ENCODE measurements at regions not wholly inside any gene's neighbourhood (a gene's known extent, or its start where the extent isn't known, plus 50 kb on each side); places are given as distances from the start of the nearest gene placed in this dataset.

DNA sequence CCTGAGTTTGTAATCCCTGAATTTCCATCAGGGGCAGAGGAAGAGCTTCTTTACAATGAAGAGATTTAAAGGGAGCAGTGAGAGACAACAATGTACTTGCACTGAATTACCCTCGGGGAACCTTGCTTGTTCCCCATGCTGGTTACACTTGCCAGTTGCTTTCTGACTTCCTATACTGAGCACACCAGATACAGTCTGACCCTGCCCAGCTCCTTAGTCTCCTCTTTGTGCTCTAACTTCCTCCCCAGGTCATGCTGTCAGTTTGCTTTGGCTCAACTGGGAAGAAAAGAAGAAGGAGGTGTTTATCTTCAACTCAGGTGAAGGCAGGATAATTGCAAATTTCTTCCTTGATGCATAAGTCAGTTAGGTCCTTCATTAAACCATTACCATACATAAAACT lies 658.4 kb downstream of the NYAP2 start:
- no peak for DNase-seq (ENCODE audit: low read depth, low spot score)

DNA sequence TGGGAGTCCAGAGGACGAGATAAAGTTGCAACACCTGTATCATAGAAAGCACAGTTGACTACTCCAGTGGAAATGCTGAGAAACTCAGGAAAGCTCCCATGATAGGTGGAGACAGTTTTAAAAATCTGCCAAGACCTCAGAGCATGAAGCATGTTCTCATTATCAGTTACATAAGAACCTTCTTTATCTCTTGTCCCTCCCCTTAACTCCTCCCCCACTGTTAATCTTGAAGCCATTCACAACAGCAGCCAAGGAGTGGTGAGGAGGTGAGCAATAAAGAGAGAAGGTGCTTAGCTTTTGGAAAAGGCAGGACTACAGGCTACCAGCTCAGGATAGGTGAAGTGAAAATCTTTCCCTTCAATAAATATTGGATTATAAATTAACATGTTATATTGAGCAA lies 657.9 kb downstream of the NYAP2 start:
- no peak for DNase-seq (ENCODE audit: low read depth, low spot score)

DNA sequence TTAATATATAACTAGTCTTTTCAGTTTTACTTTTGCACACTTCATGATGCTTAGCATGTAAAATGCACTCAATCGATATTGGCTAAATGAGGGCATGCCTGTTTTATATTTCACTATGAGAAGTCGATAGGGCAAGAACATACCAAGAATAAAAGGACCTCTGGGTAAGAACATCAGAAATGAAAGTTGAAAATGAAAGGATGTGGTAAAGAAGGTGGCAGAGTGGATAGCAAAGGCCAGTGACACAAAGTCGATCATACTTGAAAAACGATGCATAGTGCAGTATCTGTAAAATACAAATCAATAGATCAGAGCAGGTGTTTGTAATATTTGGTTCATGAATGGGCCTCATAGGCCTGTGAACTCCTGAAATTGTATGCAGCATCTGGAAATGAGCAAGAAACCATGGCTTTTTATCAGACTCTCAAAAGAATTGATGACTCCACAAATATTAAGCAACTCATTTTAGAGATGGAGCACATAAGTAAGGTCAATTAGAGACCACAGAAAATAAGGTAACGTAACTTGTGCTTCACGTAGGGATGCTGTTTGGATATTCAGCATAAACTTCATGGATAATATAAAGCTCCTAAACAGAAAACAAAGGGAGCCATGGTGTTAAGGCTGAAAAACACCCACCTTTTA lies 653.4 kb downstream of the NYAP2 start:
- DNase-seq (ENCODE audit: low read depth, low spot score), result no peak

DNA sequence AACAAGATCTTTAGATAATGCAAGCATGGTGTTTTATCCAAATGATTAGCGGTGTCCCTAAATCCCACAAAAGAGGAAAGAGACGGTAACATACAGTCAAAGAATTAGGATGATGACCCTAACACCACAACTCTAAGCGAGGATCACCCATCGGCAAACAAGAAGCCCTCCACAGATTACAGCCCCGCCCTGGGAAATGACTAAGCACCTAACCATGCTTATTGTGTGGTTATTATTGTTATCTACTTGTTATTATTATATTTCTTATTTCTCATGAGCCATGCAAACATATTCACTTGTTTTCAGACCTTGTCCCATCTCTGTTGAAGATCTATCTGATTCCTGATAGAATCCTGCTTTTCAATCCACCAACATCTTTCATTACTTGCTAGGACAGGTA lies 651.3 kb downstream of the NYAP2 start:
- no peak for DNase-seq (ENCODE audit: low read depth, low spot score)

DNA sequence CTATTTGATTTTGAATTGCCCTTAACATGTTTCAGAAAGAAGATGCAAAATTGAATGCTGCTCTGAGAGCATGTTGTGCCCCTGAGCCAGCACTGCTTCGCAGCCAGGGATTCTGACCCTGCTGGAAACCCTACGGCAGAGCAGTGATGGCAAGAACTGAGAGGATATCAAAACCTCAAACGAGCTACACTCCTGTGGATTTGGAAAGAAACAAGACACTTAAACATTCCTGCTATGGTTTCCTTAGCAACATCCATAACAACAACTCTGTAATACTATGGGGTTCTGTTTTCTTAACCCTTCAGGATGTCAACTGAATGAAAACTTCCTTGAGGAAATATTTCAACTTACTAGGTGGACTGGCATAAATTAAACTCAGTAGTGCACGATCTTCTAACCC lies 649.1 kb downstream of the NYAP2 start:
- DNase-seq (ENCODE audit: low read depth, low spot score), result peak; percentile 76

DNA sequence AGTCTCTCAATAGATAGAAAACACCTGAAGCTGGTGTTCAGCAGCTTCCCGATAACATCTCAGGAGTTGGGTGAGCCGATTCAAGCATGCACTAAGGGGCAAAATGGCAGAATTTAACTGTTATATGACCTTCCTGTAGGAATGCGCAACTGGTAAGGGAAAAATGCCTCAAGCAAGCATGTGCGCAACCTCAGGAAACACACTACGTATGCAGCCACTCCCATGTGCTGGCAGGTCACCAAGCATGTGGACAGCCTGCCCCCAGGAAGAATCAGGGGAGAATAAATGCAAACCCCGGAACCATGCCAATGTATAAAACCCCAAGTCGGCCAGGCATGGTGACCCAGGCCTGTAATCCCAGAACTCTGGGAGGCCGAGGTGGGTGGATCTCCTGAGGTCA lies 645.6 kb downstream of the NYAP2 start:
- no peak for DNase-seq (ENCODE audit: low read depth, low spot score)

DNA sequence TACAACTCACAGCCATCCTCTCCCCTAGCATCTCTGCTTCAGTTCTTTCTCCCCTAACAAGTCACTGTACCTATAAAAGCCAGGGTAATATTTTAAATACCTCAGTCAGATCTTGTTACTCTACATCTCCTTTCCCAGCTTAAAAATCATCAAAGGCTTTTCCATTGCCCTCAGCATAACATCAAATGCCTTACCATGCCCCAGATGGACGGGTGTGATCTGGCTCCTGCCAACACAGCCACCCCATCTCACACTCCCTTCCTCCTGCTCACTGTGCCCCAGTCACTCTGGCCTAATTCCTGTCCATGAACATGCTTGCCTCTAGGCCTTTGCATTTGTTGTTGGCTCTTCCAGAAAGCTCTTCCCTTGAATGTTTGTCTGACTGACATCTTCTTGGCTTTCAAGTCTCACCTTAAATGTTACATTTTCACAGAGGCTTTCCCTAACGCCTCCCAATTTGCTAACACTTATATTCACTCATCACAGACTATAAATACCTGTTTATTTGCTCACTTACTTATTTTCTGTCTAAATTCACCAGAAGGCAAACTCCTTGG lies 640.9 kb downstream of the NYAP2 start:
- DNase-seq (ENCODE audit: low read depth, low spot score), result no peak

DNA sequence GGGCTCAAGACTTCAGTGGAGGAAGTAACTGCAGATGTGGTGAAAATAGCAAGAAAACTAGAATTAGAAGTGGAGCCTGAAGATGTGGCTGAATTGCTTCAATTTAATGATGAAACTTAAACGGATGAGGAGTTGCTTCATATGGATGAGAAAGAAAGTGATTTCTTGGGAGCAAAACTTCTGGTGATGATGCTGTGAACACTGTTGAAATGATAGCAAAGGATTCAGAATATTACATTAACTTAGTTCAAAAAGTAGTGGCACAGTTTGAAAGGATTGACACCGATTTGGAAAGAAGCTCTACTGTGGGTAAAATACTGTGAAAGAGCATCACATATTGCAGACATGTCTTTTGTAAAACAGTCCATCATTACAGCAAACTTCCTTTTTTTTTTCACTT lies 638.0 kb downstream of the NYAP2 start:
- no peak for DNase-seq (ENCODE audit: low read depth, low spot score)

DNA sequence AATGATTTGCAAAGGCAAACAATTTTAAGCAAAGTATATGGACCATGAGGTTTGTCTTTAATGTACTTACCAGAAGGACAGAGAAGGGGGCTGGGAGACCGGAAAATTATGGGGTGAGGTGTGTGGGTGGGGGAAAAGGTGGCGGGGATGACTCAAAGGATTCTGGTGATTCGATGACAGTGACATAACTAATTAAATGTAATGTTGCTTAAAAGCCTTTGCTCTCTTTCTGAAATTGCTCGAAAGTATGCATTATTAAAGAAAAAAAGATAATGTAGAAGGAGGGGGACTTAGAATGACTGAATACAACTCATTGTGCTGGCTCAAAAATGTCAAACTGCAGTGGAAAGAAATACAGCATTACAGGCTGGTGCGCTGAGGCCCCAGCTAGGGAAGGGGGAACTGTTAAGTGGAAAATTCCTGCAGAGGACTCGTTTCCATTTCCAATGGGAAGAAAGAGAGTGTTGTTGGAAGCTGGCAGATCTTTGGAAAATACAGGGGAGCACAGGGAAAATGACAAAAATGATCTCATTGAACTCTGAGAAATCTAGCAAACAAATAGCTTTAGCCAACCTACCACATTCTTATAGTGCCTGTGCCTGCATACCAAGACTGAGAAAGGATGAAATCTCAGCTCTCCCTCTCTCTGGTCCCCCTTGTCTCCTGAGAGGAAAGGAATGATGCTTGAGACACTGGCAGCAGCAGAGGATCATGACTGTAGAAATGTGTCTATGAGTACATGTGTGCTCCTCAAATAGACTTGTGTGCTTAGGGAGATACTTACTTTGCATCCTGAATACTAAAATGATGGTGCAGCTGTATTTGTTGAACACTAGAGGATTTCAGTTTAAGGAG lies 632.4 kb downstream of the NYAP2 start:
- no peak for DNase-seq (ENCODE audit: low read depth, low spot score)

DNA sequence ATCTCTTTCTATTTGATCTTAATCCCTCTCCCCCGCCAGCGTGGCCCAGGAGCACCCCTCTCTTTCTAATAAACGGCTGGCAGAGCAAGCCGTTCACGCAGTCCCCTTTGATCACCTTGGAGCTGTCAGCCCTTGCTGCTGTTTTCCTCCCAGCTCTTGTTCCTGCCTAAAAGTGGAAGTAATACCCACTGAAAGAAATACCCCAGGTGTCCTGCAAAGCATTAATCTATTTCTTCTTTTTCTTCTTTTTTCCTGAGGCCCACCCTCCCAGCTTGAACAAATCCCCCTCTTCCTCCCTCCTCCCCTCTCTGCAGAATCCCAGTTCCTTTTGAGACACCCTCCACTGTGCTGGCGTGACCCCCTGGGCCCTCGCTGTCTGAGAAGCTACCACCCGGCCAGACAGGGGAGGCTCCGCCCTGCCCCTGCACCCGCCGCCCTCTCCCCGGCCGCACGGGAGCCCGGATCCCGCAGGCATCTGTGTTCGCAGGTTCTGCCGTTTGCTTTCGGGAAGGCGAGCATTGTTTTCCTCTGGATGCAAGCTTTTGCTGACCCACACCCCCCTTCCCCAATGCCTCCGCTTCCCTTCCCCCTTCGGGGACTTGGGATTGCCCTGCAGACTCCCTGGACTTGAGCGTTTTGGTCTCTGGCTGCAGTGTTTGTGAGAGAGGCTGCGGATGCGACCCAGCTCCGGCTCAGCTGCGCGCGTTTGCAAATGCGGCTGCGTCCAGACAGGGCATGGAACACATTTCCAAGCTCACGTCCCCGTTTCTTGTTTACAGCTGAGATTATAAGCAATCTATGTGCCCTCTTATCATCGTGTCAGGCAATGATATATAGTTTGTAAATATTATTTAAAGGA lies 631.5 kb downstream of the NYAP2 start:
- peak; percentile 15 for DNase-seq (ENCODE audit: low read depth, low spot score)

DNA sequence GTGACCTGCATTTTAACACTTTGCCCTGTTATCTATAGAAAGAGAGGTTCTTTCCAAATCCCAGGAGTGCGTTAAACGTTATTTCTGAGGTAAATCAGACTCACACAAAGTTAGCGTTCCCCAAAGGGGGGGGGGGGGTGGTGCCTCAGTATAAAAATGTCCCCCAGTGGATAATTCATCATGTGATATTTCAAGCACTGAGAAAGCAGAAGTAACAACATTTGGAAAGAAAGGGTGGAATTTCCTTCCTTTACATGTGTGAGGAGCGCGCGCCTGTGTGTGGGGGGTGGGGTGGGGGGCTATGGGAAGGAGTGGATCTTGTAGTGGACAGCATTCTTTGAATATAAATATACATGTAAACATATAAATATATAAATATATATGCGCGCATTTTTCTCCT lies 630.9 kb downstream of the NYAP2 start:
- DNase-seq (ENCODE audit: low read depth, low spot score), result no peak

DNA sequence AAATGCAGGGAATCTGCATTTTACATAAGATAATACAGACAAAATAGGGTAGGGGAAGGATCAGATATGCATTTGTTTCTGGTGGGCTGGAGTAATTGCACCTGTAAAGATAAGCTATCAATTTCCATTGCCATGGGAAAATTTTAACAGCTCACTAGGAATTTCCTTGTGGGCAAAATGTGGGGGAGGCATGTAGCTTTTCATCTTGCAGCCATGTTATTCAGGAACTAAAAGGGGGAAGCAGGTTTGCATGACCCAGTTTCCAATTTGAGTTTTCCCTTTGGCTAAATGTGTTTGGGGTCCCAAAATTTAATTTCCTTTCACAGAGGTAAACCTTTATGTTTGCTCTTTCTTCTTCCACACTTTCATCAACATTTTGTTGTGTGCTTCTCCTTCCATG lies 624.4 kb downstream of the NYAP2 start:
- DNase-seq (ENCODE audit: low read depth, low spot score), result no peak

DNA sequence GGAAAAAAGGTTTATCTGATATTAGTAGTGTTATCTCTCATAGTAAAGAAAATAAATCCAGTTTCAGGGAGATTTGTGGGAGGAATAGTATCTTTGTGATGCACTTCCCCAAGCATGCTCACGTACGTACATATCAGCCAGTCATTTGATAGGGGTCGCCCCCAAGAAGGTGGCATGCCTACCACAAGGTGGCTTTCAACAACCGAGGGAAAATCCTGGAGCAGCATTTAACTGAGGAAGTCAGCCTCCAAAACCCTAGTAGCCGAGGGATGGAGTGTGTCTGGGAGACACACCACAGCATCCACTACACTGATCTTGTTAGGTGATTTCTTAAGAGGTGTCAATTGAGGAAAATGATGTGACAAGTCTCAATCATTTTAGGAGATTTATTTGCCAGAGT lies 623.9 kb downstream of the NYAP2 start:
- DNase-seq (ENCODE audit: low read depth, low spot score), result no peak

DNA sequence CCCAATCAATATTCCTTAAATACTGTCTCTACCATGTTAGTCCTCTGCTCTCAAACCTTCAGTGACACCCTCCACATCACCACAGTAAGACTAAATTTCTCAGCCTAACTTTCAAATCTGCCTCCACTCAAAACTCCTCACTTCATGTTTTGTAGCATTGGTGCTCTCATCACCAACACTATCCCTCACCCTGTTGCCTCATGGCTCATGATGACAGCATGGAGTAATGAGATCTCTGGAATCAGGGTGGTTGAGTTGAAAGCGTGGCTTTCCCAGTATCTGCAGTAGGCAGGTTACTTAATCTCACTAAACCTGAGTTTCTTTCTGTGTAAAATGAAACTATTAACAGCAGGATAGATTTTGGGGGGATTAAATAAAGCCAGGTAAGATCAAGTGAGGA lies 621.4 kb downstream of the NYAP2 start:
- no peak for DNase-seq (ENCODE audit: low read depth, low spot score)

DNA sequence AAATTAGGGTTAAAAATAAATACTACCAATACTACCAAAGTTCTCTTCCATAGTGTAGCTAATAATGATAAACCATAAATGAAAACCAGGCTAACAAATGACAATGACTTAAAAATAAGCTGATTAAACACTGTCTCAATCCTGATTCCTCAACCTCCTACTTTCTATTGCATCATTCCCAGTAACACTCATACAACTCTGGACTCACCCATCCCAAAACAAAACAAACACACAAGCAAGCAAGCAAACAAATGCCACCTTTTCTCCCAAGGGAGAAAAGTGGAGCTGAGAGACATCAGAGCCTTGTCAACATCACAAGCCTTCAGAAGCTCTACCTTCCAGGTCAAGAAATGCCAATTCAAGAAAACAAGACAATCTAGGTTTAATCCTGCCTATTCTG lies 620.7 kb downstream of the NYAP2 start:
- no peak for DNase-seq (ENCODE audit: low read depth, low spot score)

DNA sequence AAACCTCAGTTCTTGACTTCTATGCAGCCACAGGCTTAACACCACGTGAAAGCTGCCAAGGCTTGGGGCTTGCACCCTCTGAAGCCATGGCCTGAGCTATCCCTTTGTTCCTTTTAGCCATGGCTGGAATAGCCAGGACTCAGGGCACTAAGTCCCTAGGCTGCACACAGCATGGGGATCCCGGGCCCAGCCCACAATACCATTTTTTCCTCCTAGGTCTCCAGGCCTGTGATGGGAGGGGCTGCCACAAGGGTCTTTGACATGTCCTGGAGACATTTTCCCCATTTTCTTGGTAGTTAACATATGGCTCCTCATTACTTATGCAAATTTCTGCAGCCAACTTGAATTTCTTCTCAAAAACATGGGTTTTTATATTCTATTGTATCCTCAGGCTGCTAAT lies 619.1 kb downstream of the NYAP2 start:
- DNase-seq (ENCODE audit: low read depth, low spot score), result no peak

DNA sequence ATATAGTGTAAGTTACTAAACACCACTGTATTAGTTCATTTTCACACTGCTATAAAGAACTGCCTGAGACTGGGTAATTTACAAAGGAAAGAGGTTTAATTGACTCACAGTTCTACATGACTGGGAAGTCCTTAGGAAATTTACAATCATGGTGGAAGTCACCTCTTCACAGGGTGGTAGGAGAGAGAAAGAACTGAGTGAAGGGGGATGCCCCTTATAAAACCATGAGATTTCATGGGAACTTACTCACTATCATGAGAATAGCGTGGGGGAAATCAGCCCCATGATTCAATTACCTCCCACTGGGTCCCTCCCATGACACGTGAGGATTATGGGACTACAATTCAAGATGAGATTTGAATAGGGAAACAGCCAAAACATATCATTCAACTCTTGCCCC lies 618.0 kb downstream of the NYAP2 start:
- DNase-seq (ENCODE audit: low read depth, low spot score), result no peak

DNA sequence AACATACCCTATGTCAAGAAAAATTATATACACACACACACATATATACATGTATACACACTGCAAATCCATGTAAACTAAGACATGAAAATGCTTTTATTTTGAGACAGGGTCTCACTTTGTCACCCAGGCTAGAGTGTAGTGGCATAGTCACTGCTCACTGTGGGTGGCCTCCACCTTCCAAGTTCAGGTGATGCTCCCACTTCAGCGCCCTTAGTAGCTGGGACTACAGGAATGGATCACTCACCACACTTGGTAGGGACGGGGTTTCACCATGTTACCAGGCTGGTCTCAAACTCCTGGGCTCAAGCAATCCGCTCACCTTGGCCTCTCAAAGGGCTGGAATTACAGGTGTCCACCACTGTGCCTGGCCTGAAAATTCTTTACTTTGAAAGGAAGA lies 617.6 kb downstream of the NYAP2 start:
- DNase-seq (ENCODE audit: low read depth, low spot score), result no peak

DNA sequence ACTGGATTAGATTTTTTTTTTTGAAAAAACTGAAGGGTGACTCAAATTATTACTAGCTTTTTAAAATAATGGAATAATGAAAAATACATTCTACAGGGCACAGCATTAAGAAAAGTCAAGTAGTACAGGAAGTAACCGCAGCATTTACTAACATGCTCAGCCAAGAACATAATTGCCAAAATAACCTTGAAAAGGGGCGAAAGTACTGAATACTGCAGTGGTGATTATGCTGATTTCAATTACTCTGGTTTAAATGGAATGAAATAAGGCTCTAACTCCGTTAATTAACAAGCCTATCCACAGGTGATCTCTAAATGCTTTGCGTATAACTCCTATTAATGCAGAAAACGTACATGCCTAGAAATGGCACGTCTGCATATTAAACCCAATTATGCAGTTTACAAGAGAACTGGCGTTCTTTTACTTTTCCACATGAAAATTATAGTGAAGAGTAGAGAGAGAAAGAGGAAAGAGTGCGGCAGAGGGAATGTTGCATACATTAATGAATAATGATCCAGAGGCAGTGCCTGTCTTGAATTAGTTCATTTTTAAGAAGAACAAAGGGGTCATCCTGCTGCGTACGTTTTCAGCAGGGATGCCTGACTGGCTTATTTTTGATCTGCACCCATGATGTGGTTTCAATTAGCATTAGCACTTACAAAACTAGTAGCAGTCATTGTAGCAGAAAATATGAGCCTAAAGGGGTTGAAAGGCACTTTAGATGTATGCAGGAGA lies 612.4 kb downstream of the NYAP2 start:
- DNase-seq (ENCODE audit: low read depth, low spot score), result no peak

DNA sequence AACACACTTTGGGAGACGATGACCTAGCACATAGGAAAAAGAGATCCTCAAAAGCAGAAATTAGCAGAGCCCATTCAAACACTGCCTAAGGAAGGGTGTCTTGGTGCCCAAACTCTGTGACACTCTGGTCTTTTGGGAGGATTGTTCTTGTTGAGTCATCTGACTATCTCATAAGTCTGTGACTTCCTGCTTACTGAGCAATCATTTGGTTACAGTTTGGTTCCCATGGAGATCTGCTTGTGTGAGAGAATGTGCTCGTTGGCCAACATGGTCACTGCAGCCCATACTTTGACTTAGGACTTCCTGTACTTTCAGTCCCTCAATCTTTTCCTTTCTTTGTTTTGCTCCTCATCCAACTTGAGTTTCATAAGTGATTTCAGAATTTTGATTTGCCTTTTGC lies 602.9 kb downstream of the NYAP2 start:
- no peak for DNase-seq (ENCODE audit: low read depth, low spot score)

DNA sequence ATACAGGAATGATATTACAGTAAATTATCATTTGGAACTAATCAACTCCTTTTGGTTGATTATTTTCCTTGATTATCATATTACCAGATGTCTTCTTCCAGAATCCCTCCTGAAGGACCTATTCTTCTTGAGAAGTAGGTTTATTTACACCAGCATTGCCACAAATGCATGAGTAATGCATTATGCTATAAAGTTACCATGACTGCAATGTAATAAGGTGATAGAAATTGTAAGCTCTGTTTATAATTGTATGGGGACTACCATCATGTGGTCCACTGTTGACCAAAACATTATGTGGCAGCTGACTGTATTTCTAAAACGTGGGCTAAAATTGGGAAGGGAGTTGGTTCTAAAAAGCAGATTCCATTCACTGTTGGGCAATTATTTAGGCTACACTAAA lies 602.2 kb downstream of the NYAP2 start:
- DNase-seq (ENCODE audit: low read depth, low spot score), result no peak

DNA sequence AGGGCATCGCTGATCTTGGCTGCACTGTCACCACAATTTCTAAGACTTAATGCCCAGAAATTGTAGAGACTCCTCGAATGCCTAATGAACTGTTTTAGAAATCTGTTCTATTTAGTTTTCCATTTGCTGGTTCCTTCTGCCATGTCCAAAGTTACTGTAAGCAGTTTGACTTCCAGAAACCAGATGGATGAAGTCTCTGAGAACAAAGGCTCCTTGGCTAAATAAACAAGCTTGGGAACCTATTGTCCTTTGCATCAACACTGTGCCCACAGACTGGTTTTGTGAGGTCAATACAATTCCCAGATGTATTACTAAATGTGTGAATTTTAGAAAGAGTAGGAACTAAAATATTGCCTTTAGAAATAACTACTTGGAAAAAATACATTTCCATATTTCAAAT lies 600.2 kb downstream of the NYAP2 start:
- DNase-seq (ENCODE audit: low read depth, low spot score), result peak; percentile 29

All from brain pericyte (primary cell).